HG03571 (cell line): ENCODE measurements at regions not wholly inside any gene's neighbourhood (a gene's known extent, or its start where the extent isn't known, plus 50 kb on each side); places are given as distances from the start of the nearest gene placed in this dataset.

Source experiments
- ATAC-seq: cut with Tn5 transposase; IDR thresholded peaks from one replicate; pipeline ENCODE4 v1.9.1; 2021; ENCODE audit not compliant: unreplicated experiment

DNA sequence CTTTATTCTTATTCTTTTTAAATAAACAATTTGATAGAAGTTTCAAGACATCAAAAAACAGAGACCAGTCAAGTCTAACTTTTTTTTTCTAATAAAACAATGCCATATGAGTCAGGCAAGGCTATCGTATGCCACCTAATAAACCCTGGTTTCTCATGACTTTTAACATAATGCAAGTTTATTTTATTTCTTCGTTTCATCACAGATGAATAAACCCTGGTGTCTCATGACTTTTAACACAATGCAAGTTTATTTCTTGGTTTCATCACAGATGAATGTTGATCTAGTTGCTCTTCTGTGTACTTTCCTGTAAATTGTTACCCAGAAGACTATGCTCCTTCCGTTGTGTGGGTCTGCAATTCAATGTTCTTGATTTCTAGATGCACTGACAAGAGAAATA, 905.4 kb downstream of the ROBO2 start:
- ATAC-seq, result no peak

DNA sequence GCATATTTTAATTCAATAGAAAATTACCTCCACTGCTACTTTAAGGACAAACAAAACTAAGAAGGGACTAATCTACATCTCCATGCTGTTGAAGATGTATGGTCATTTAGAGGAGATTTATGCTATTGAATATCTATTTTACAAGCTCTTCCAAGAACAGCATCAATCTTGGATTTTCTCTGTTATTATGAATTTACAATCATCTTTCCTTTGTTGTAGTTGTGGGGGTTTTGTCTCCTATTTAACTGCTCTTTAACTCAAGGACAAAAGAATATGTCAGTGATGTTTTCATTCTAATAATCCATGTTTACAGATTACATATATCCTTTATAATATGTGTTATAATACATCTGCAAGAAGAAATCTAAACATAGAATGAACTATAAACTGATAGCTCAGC, 907.8 kb downstream of the ROBO2 start:
- no peak for ATAC-seq

- no peak for ATAC-seq
These were observed 927.7 kb downstream of the ROBO2 start for GRCh38 chr3:77967621-77968020.

DNA sequence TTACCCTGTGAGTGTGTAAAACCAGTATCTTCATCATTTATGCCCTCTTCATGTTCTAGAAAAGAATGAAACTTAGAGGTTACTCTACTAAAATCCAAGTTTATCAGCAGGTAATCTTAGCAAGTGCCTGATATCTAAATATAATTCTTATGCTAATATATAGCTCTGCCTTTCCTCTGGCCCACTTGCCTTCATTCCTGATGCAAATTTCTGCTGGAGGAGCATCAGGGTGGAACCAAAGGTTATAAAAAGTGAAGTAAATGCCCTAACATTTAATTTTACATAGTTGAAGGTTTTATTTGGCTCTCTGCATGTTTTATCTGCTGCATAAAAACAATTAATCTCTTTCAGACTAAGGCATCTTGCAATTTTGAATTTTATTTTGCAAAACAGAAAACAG, 936.2 kb downstream of the ROBO2 start:
- no peak for ATAC-seq

- no peak for ATAC-seq
These were observed 963.2 kb downstream of the ROBO2 start for GRCh38 chr3:78003090-78003489.

- no peak for ATAC-seq
These were observed 964.7 kb downstream of the ROBO2 start for GRCh38 chr3:78004571-78004970.

DNA sequence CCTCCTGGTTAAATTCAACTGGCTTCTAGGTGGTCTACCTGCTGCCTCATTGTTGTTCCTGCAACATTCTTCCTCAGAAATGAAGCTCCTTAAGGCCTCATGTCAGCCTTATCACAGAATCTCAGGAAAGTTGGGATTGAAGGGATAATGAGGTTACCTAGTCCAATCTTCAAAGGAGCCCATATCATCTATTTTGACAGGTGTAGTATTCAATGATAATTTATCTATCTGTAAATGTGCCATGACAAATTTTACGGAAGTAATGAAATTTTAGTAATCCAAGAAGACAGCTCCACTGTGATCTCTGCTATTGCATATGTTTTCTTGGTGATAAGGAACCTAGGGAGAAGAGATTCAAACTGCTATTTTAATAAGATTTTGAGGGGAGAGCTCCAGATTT, 973.8 kb downstream of the ROBO2 start:
- no peak for ATAC-seq

GRCh38 chr3:78015856-78016255, 976.0 kb downstream of the ROBO2 start:
- no peak for ATAC-seq

- no peak for ATAC-seq
These were observed 981.8 kb downstream of the ROBO2 start for GRCh38 chr3:78021710-78022109.

DNA sequence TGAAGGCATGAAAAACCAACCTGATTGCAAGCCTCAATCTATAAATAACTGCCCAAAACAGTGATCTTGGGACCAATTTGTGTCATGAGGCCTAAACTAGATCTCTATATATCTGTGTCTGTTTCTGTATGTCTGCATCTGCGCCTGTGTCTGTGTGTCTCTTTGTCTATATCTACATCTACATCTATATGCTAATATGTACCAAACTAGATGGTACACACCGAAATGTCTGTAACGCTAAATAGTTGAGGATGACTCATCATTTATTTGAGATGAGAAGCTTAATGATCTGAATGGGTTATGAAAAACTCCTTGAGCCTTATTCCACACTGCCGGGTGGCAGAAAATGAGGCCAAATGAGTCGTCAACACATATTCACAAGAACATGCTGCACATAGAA, 982.3 kb downstream of the ROBO2 start:
- no peak for ATAC-seq

GRCh38 chr3:78023257-78023656, 983.4 kb downstream of the ROBO2 start:
- no peak for ATAC-seq

- ATAC-seq, result no peak
These were observed 986.0 kb downstream of the ROBO2 start for GRCh38 chr3:78025916-78026315.

- ATAC-seq, result no peak
These were observed 986.5 kb downstream of the ROBO2 start for GRCh38 chr3:78026318-78026828.

GRCh38 chr3:78029775-78030174, 989.9 kb downstream of the ROBO2 start:
- no peak for ATAC-seq

DNA sequence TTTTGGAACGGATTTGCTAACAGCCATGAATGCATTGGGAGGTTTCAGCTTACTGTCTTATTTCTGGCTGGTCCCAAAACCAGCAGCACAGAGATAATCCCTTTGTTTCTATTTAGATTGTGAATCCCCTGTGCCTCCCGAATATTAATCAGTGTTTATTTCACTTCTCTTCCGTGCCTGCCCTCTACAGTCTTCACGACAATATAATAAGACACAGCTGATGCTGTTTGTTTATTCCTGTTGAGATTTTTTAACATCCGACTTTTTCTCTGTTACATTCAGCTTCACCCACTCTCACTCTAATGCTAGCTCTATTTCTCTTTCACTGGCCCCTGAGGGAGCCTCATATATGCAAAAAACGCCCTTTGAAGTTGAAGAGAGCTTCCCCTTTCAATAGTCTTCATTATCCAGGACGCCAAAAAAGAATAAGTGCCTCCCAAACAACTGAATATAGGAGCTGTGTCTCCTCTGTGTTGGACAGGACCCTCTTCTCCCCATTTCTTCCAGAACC, 995.3 kb downstream of the ROBO2 start:
- no peak for ATAC-seq

GRCh38 chr3:78041486-78041885, 1001.6 kb downstream of the ROBO2 start:
- ATAC-seq, result no peak

DNA sequence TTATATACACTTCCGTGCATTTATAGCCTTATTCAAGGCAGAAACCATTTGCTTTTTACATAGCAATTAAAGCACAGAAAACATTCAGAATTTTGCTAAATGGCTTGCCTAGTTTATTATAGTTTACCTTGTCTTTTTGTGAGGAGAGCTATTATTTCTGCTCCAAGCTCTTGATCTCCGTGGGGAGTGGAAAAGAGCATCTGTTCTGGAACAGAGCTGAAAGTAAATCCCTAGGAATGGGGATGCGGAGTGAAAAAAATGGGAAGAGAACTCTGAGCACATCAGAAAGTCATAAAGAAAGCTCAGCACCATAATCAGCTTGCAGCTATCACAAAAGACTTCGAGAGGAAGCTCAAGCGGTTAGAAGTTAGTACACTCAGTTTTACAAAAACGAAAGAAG, 1006.7 kb downstream of the ROBO2 start:
- no peak for ATAC-seq

DNA sequence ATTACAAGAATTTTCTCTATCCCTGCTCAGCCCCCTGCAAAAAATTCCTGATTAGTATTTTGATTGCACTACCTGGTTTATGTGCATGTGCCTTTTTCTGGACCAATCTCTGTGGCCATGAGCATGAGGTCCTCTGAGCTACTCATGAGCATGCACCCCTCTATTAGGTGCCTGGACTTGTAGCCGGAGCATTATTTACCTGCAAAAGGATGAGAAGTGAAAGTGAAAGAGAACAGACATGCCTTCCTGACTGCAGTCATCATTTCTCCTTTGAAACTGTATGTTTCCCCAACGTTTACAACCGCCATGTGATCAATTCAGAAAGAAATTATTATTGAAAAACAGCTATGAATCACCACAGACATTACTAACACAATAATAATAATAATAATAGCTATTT, 1008.8 kb downstream of the ROBO2 start:
- no peak for ATAC-seq

GRCh38 chr3:78049521-78049920, 1009.6 kb downstream of the ROBO2 start:
- ATAC-seq, result no peak

DNA sequence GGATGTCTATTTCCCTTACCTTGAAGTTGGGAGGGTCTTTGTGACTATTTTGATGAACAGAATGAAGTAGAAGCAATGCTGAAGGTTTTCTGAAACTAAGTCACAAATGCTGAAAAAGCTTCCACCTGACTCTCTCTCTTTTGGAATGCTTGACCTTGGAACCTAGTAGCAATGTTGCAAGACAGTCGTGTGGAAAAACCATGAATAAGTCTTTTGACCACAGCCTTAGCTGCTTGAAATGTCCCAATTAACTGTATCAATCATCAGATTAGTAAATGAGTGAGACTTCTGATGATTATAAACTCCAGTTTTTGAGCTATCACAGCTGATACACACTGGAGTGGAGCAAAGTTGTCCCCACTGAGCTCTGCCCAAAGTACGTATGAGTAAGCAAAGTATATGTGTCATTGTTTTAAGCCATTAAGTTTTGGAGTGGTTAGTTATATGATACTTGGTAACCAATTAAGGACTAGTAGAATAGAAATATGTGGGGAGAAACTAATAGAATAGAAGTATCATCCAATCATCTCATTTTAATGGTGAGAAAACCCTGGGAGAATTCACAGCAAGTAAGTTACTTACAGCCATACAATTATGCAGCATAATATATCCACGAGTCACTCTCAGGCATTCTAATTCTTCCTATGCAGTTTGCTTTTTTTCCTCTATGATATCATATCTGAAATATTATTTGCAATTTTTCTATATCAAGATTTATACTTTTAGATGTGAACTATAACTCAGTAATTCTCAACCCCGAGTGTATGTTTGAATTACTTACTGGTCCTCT, 1010.6 kb downstream of the ROBO2 start:
- no peak for ATAC-seq

- ATAC-seq, result no peak
These were observed 1012.8 kb downstream of the ROBO2 start for GRCh38 chr3:78052746-78053145.

DNA sequence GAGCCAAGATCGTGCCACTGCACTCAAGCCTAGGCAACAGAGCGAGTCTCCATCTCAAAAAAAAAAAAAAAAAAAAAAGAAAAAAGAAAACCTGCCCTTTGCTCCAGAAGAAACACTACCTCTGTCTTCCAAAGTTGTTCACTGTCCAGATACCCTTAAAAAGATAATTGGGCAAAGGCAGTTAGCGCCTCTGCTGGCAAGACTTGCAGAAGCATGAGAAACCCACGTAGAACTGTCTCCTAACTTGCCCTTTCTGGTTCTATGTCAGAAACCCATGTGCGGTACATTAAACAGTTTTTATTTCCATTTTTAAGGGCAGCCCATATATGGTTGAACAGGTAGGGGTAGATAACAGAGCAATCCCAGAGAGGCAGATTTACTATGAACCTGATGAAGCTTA, 1026.4 kb downstream of the ROBO2 start:
- ATAC-seq, result no peak

DNA sequence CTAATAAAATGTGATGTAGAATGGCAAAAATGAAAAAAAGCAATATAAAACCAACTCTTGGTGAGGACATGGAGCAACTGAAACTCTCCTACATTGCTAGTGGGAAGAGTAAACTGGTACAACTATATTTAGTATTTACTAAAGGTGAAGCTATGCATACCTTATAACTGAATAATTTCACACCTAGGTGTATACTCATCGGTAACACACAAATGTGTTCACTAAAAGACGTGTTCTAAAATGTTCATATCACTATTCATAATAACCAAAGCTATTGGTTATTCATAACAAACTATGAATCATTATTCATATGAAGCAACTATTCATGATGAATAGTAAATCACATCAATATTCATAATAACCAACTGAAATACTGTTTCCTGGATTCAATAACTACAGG, 1030.3 kb downstream of the ROBO2 start:
- no peak for ATAC-seq
